IPS-11a (cell line): ENCODE measurements at regions not wholly inside any gene's neighbourhood (a gene's known extent, or its start where the extent isn't known, plus 50 kb on each side); places are given as distances from the start of the nearest gene placed in this dataset.
"Not testable (repeated sequence)": the region's sequence is repeated elsewhere in the genome, so short reads cannot be mapped to it uniquely, and the experiment has no call there.

ENCODE experiments used
- H3K4me3 ChIP-seq: one replicate; pipeline ENCODE4 v1.5.1; 2013; ENCODE audit warnings: low read depth, low read length, control low read depth

DNA sequence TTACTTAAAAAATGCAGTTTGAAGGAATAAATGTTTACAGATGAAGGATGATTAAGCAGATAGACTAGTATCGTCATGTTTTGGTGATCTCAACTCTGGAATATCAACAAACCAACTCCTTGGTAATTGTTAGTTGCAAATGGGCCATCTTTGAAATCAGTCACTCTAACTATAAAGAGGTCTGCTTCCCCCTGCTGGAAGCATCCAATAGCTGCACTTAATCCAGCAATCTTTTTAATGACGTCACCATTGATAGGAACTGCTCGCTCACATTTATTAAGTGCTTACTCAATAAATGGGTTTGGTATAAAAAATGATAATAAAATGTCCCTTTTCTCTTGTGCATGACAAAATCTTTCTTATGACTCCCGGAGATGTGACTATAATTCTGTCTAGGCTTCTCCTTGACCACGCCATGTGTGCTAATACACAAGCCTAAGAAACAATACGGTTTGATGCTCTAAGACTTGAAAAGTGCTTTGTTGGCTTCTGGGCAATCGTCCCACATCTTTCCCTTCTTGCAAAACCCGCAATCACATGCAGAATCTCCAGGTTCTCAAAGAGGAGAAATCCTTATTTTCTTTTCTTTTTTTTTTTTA, 227.6 kb upstream of the POU1F1 start:
- H3K4me3 ChIP-seq, result no peak overlapping the region

DNA sequence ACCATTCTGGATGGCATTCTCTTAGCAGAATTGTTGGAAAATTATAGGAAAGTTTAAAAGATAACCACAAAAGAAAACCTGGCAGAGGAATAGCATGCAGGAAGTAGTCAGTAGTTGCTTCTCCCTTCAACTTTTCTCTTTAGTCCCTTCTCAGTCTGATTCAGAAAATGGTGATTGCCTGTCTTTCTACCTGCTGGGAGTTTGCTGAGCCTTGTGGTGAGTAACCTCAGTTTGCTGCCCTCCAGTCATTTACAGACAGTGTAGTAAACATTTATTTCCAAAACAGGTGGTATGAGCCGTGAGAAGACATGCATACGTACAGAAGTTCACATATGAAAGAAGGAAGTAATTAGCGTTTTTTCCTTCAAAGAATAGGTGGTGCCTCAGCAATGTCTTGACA, 224.7 kb upstream of the POU1F1 start:
- H3K4me3 ChIP-seq, result no peak overlapping the region

DNA sequence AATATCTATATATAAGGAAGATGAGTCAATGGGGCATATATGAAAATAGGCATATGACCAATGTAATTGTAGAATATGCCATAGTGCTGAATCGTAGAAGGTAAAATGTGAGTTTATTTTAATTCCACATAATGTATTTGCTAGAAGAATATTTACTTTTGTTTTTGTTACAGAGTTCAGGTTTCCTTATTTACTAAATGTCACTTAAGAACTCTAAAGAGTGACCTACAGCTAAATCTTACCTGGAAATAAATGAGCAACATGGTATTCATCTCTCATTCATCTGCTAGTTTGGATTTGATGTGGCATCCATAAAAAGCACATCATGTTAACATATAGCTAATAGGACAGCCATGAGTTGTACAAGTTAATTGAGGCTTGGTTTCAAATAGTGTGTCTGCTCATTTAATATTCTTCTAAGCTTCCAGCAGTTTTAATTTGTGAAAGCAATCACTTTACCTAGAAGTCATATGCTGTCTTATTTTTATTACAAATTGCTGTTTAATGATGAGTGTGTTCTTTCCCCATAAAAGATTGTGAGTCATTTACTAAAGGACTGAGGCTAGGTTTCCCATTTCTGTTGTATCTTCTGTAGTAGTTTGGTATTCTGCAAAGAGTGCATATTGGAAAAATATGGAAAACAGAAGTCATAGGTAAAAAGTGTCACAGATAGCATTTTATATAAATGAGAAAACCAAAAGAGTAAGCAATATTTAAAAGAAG, 222.1 kb upstream of the POU1F1 start:
- no peak overlapping the region for H3K4me3 ChIP-seq

DNA sequence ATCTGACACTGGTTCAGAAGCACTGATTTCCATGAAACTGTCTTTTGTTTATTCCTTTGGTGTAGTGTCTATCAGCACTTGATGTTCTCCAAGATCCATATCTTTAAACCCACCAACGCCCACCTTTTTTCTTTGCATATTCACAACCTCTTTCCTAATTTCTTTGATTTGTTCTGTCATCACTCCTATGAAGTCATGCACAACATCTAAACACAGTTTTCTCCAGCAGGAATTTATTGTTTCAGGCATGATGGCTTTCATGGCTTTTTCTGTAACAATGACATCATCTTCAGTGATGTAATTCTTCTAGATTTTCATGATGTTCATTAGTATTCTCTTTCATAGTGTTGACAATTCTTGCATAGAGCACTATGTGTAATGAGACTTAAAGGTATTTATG, 219.6 kb upstream of the POU1F1 start:
- H3K4me3 ChIP-seq, result no peak overlapping the region

DNA sequence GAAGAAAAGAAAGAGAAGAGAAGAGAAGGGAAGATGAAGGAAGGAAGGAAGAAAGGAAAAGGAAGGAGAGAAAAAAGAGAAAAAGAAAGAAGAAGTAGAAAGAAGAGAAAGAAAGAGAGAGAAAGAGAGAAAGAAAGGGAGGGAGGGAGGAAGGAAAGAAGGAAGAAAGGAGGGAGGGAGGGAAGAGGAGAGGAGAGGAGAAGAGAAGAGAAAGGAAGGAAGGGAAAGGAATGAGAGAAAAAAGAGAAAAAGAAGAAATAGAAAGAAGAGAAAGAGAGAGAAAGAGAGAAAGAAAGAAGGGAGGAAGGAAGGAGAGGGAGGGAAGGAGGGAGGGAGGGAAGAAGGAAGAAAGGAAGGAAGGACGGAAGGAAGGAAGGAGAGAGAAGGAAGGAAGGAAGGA, 217.9 kb upstream of the POU1F1 start:
- no peak overlapping the region for H3K4me3 ChIP-seq

DNA sequence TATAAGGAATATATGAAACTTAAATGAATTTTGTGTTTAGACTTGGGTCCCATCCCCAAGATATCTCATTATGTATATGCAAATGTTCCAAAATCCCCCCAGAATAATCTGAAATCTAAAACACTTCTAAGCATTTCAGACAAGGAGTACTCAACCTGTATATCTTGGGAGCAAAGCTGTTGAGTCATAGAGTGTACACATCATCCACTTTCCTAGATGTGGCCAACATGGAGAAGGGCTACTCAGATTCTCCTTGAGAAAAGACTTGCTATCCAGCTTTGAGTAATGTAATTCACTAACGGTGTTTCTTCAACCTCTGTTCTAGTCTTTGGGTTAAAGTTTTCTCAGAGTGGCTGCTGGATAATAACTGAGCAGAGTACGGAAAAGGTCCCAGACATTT, 215.5 kb upstream of the POU1F1 start:
- H3K4me3 ChIP-seq, result no peak overlapping the region

DNA sequence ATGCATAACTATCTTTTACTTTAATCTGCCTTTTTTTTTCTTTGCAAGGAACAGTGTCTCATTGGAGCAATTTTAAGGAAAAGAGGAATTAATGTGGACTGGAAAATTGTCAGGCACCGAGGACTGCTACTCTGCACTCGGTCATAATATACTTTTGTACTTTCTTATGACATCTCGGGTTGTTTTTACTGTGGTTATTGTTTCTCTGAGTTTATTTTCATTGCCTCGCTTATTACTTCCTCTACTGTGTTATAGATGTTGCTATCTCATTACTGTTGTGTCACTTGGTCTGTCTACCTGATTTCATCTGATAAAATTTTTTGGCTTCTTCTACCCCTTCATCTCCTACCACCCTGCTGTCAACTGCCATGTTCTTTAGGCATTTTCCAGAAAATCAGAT, 213.5 kb upstream of the POU1F1 start:
- no peak overlapping the region for H3K4me3 ChIP-seq

DNA sequence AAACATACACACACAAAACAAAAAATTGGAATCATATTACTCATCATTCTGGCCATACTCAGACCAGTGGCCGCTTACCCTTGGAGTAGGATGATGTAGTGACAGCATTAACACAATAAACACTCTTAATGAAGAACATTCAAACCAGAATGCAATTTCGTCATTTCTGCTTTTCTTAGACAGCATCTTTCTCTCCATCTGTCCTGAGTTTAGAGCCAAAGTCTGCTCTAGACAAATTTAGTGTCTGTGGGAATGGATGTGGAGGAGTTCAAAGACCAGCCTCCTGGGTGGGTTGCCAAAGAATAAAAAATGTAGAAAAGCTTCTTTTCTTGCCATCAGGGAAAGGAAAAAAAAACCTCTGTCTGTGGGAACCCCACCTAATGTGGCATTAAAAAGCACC, 212.4 kb upstream of the POU1F1 start:
- H3K4me3 ChIP-seq, result no peak overlapping the region

DNA sequence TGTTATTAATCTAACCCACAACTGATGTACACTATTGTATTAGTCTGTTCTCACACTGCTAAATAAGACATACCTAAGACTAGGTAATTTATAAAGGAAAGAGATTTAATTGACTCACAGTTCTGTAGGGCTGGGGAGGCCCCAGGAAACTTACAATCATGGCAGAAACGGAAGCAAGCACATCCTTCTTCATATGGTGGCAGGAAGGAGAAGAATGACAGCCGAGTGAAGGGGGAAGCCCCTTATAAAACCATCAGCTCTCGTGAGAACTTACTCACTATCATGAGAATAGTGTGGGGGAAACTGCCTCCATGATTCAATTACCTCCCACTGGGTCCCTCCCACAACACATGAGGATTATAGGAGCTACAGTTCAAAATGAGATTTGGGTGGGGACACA, 210.3 kb upstream of the POU1F1 start:
- not testable (repeated sequence) for H3K4me3 ChIP-seq

DNA sequence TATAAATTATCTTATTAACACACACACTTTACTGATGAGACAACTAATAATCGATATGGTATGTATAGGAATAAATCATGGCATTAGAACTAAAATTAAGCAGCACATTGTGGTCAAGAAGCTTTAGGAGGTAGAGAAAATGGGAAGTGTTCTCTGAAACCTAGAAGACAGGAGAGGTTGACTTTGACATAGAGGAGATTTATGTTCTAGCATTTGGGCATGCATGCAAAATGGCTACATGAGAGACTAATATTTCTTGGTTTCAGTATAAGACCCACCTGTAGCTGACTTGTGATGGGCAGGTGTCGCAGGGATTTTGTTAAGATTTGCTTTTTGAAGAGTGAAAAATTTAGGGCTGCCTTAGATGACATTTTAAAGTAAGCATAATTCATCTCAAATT, 209.7 kb upstream of the POU1F1 start:
- H3K4me3 ChIP-seq, result no peak overlapping the region

DNA sequence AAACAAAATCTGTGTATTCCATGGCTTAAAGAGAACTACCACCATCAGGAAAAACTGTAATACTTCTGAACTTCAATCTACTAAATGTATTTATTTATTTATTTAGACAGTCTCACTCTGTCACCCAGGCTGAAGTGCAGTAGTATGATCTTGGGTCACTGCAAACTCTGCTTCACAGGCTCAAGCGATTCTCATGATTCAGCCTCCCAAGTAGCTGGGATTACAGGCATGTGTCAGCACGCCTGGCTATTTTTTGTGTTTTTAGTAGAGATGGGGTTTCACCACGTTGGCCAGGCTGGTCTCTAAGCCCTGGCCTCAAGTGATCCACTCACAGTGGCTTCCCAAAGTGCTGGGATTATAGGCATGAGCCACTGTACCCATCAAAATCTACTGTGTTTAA, 202.3 kb upstream of the POU1F1 start:
- no peak overlapping the region for H3K4me3 ChIP-seq

DNA sequence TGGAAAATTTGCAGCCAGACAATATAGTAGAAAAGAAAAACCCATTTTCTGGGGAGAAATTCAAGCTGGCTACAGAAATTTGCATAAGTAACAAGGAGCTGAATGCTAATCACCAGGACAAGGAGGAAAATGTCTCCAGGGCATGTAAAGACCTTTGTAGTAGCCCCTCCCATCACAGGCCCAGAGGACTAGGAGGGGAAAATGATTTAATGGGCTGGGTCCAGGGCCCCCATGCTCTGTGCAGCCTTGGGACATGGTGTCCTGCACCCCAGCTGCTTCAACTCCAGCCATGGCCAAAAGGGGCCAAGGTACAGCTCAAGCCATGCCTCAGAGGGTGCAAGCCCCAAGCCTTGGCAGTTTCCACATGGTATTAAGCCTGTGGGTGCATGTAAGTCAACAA, 197.6 kb upstream of the POU1F1 start:
- H3K4me3 ChIP-seq, result no peak overlapping the region

DNA sequence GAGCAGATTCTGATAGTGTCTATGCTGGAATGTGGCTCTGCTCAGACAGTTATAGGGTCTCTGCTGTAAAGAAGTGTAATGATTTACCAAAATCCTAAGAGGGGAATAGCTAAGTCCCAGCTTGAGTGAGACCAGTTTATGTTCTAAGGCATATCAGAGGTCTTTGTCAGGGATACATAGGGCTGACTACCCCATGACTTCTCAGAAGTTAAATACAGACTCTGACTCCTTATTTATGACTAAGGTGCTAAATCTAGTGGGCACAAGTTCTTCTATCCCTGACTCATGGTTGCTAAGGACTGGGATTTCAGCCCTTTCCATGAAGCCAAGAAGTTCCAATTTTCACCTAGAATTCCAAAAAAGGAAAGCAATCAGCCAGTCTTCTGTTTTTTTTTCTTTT, 192.6 kb upstream of the POU1F1 start:
- H3K4me3 ChIP-seq, result no peak overlapping the region

DNA sequence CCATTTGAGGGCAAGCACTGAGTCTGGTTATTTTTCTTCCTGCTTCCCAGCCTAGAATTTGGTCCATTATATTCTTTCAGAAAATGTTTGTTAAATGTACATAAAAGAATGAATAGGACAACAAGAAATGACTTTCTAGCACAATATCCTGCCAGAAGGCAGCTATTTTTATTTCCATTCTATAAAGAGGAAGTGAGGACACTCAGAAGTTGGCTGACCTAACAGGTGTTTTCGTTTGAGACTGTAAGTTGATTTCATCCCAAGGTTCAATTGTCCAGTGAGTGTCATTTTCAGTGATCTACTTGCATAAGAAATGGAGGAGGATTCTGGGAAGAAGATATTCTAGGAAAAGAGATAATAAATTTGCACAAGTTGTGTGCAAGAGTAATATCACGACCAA, 191.9 kb upstream of the POU1F1 start:
- H3K4me3 ChIP-seq, result no peak overlapping the region

DNA sequence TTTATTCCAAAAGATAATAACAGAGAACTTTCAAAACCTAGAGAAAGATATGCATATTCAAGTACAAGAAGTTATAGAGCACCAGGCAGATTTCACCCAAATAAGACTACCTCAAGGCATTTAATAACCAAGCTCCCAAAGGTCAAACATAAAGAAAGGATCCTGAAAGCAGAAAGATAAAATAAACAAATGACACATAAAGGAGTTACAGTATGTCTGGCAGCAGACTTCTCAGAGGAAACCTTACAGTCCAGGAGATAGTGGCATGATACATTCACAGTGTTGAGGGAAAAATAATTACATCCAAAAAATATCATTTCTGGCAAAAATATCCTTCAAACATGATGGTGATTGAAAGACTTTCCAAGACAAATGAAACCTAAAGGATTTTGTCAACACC, 185.8 kb upstream of the POU1F1 start:
- H3K4me3 ChIP-seq, result no peak overlapping the region

DNA sequence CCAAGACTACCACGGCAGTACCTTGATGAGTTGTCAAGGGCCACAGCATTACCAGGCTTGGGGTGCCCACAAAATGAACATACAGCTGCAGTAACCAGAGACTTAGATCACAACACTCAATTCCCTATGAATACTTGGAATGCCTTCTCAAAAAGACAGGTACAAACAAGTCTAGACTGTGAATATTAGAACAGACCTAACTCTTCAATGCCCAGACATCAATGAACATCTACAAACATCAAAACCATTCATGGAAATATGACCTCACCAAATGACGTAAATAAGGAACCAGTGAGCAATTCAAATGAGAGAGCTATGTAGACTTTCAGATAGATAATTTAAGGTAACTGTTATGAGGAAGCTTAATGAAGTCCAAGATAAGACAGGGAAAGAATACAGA, 185.1 kb upstream of the POU1F1 start:
- H3K4me3 ChIP-seq, result no peak overlapping the region

DNA sequence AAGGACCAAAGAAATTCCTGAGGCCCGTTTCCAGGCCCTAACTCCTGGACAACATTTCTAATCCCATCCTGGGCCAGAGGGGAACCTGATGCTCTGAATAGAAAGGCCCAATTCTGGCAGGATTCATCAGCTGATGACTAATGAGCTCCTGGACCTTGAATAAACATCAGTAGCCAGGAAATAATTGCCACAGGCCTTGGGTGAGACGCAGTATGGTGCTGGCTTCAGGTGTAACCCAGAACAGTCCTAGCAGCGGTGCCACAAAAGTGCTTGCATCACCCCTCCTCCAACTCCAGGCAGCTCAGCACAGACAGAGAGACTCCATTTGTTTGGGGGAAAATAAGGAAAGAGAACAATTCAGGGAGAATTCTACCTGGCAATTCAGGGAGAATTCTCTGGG, 184.7 kb upstream of the POU1F1 start:
- no peak overlapping the region for H3K4me3 ChIP-seq

DNA sequence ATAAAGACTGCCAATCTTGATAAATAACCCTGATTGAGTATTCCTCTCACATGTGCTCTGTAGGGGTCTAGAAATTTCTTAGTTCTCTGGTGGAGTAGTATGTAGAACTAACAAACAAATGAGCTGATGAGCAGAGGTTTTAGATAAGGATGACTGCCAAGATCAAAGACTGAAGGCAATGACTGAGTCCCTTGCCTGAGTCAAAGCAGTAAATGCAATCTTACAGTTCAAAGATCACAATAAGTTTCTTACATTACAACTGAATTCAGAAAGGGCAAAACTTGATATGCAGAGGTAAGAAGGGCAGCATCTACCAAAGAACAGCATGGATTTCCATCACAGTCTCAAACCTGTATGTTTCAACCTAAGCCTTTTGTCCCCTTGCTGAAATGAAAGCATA, 172.2 kb upstream of the POU1F1 start:
- no peak overlapping the region for H3K4me3 ChIP-seq

DNA sequence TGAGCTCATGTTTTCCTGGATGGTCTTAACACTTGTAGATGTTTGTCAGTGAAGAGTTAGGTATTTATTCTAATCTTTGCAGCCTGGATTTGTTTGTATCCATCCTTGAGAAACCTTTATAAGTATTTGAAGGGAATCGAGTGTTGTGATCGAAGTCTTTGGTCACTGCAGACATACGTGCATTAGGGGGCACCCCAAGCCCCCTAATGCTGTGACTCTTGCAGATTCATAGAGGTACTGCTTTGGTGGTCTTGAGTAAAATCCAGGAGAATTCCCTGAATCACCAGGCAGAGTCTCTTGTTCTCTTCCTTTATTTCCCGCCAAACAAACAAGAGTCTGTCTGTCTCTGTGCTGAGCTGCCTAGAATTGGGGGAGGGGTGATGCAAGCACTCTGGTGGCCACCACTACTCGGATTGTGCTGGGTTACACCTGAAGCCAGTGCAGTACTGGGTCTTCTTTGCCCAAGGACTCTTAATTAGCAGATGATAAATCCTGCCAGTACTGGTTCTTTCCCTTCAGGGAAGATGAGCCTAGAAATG, 170.5 kb upstream of the POU1F1 start:
- H3K4me3 ChIP-seq, result no peak overlapping the region

DNA sequence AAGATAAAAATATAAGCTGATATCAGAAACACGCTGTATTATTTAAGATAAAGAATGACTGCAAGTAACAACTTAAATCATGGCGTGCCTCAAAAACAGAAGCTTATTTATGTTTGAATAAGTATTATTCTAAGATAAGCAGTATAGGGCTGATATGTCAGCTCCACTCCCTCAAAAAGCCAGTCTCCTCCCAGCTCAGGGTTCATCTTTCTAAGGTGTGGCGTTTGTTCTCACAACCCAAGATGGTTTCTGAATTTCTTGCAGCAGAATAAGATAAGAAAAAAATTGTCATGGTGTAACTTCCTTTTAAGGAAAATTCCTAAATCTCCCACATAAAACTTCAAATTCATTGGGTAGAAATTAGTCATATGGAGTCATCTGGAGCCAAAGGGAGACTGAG, 166.1 kb upstream of the POU1F1 start:
- H3K4me3 ChIP-seq, result no peak overlapping the region

DNA sequence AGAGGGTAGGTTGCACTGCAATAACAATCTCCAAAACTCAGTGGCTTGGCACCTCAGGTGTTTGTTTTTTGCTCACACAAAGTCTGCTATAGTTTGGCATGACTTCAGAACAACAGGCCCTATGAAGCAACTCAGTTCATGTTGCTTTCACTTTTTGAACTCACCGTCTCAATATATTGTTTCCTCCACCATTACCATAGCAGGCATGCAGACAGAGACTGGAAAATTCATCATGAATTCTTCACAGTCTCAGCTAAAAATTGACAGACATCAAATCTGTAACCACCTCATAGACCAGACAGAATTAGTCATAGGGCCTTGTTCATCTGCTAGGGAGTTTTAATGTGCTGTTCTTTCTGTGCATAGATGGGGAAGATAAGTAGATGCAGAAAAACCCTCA, 161.4 kb upstream of the POU1F1 start:
- no peak overlapping the region for H3K4me3 ChIP-seq

DNA sequence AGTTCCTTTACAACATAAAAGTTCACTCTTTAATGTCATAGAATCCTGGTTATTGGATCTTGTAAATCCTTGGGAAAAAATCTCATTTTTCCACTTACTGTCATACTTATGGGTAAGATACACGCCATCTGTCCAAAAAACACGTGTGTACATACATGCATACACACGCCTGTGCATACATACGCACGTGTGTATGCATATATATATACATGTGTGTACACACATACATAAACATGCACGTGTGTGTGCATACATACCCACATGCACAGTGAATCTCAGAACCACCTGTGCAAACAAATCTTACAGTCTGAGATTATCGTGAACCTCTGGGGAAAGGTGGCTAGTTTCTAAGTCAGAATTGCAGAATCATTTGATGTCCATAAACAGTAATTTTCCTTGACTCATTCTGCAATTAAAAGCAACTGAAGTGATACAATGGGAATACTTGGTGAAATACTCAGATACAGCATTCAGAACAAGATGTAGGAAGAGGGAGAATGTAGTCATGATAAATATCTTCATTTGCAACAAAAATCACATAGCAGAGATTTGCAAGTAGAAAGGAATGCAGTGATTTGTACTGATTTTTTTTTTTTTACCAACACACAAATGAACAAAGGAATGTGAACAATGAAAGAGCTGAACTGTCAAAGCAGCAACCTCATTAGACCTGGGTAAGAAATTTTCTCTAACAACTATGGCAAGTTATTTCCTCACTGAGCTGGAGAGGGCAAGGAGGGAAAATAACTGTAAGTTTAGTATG, 160.6 kb upstream of the POU1F1 start:
- H3K4me3 ChIP-seq, result no peak overlapping the region
